GM06990 (cell line): ENCODE measurements at regions not wholly inside any gene's neighbourhood (a gene's known extent, or its start where the extent isn't known, plus 50 kb on each side); places are given as distances from the start of the nearest gene placed in this dataset.

Experiments used
- DNase-seq: peaks from one replicate; pipeline ENCODE4 v3.0.0-alpha.2; 2011; ENCODE audit not compliant: insufficient read length; ENCODE audit errors: extremely low read depth
- H3K27me3 ChIP-seq: replicated peaks from 2 replicates; pipeline ENCODE4 v1.6.0; 2011; ENCODE audit warnings: low read length; ENCODE audit not compliant: control insufficient read depth, insufficient read depth
- H3K36me3 ChIP-seq: 2 replicates; pipeline ENCODE4 v1.5.1; 2011; ENCODE audit warnings: low read length; ENCODE audit not compliant: control insufficient read depth, insufficient read depth
- H3K4me3 ChIP-seq: replicated peaks from 2 replicates; pipeline ENCODE4 v1.5.1; 2011; ENCODE audit warnings: low read depth, mild to moderate bottlenecking, control low read depth, low read length
- CTCF ChIP-seq: IDR thresholded peaks from 2 replicates; pipeline ENCODE4 v1.5.1; 2011; ENCODE audit warnings: low read length, control low read depth, mild to moderate bottlenecking, inconsistent platforms; ENCODE audit not compliant: insufficient read depth, poor library complexity, severe bottlenecking

DNA sequence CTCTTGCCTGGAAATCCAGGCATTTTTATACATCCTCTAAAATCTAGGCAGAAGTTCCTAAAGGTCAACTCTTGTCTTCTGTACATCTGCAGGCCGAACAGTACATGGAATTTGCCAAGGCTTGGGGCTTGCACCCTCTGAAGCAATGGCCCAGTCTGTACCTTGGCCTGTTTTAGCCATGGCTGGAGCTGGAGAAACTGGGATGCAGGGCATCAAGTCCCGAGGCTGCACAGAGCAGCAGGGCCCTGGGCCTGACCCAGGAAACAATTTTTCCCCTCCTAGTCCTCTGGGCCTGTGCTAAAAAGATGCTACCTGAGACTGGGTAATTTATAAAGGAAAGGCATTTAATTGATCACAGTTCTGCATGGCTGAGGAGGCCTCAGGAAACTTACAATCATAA, 520.8 kb upstream of the MIR17HG start:
- no peaks in the 10 kb centered on the region for H3K27me3 ChIP-seq
- no peaks in the 10 kb centered on the region for H3K36me3 ChIP-seq
- no peak for DNase-seq
- no peak for TF ChIP-seq CTCF
- H3K4me3 ChIP-seq: no peak overlapping the region

- Histone ChIP-seq H3K27me3 (no peaks in the 10 kb centered on the region), H3K4me3 (no peak overlapping the region), H3K36me3 (no peaks in the 10 kb centered on the region)
- TF ChIP-seq CTCF: no peak
- DNase-seq: no peak
Observed at GRCh38 chr13:90830782-90831181, 516.7 kb upstream of the MIR17HG start.

- no peaks in the 10 kb centered on the region for H3K27me3 ChIP-seq
- DNase-seq: no peak
- no peaks in the 10 kb centered on the region for H3K36me3 ChIP-seq
- no peak for TF ChIP-seq CTCF
- H3K4me3 ChIP-seq: no peak overlapping the region
Observed at GRCh38 chr13:90833951-90834350, 513.5 kb upstream of the MIR17HG start.

- TF ChIP-seq CTCF: no peak
- Histone ChIP-seq H3K4me3 (no peak overlapping the region), H3K27me3 (no peaks in the 10 kb centered on the region), H3K36me3 (no peaks in the 10 kb centered on the region)
- no peak for DNase-seq
Observed at GRCh38 chr13:90834700-90835099, 512.8 kb upstream of the MIR17HG start.

- Histone ChIP-seq H3K36me3 (no peaks in the 10 kb centered on the region), H3K27me3 (no peaks in the 10 kb centered on the region), H3K4me3 (no peak overlapping the region)
- TF ChIP-seq CTCF: no peak
- no peak for DNase-seq
Observed at GRCh38 chr13:90835826-90836225, 511.7 kb upstream of the MIR17HG start.

- DNase-seq: no peak
- no peak for TF ChIP-seq CTCF
Observed at GRCh38 chr13:90838317-90838960, 509.0 kb upstream of the MIR17HG start.

More at GRCh38 chr13:90838317-90838960, 509.0 kb upstream of the MIR17HG start:
- no peaks in the 10 kb centered on the region for H3K27me3 ChIP-seq
- H3K4me3 ChIP-seq: no peak overlapping the region
- no peaks in the 10 kb centered on the region for H3K36me3 ChIP-seq
